GM12878 (cell line): ENCODE measurements at regions not wholly inside any gene's neighbourhood (a gene's known extent, or its start where the extent isn't known, plus 50 kb on each side); places are given as distances from the start of the nearest gene placed in this dataset.

Source experiments
- CHD2 ChIP-seq: IDR thresholded peaks from 2 replicates; pipeline ENCODE4 v1.6.1; 2011; ENCODE audit warnings: low read depth, low read length, improper control_type of control experiment, borderline replicate concordance
- ETV6 ChIP-seq, 2 experiments: fragments of 450-650 bp in 1 of 2; IDR thresholded peaks in 1 of 2; conservative IDR thresholded peaks in 1 of 2; 2 replicates each; pipeline ENCODE4 v1.6.1; 2014; ENCODE audit warnings: antibody characterized with exemption in 1 of 2, borderline replicate concordance in 1 of 2, low read depth in 1 of 2, mild to moderate bottlenecking in 1 of 2, moderate library complexity in 1 of 2
- JUND ChIP-seq: IDR thresholded peaks from 2 replicates; pipeline ENCODE4 v1.6.1; 2012; ENCODE audit warnings: low read depth, mild to moderate bottlenecking, low read length, improper control_type of control experiment, moderate library complexity
- MAX ChIP-seq: IDR thresholded peaks from 2 replicates; pipeline ENCODE4 v1.6.1; 2012; ENCODE audit warnings: low read depth, low read length, improper control_type of control experiment
- NFYB ChIP-seq: IDR thresholded peaks from 2 replicates; pipeline ENCODE4 v1.6.1; 2011; ENCODE audit warnings: low read depth, mild to moderate bottlenecking, low read length, improper control_type of control experiment, moderate library complexity; ENCODE audit not compliant: insufficient read depth
- POLR2A ChIP-seq: IDR thresholded peaks from 2 replicates; pipeline ENCODE4 v1.6.1; 2011; ENCODE audit warnings: low read depth, mild to moderate bottlenecking, low read length
- RAD21 ChIP-seq: IDR thresholded peaks from 2 replicates; pipeline ENCODE4 v1.6.1; 2011; ENCODE audit warnings: mild to moderate bottlenecking, low read depth, low read length, moderate library complexity; ENCODE audit not compliant: insufficient read depth
- USF2 ChIP-seq: IDR thresholded peaks from 2 replicates; pipeline ENCODE4 v1.6.1; 2011; ENCODE audit warnings: low read depth, low read length, improper control_type of control experiment, borderline replicate concordance
- TF ChIP-seq, protein P1 (sequence below), 3 experiments: IDR thresholded peaks in 2 of 3; conservative IDR thresholded peaks in 1 of 3; 2 replicates each; pipeline ENCODE4 v1.5.1; 2011; ENCODE audit warnings: low read depth in 3 of 3, low read length in 3 of 3, mild to moderate bottlenecking in 3 of 3, control low read depth in 2 of 3, moderate library complexity in 2 of 3, inconsistent platforms in 1 of 3, mixed read lengths in 1 of 3; ENCODE audit not compliant: control insufficient read depth in 2 of 3, insufficient read depth in 1 of 3; ENCODE audit errors: extremely low read depth in 1 of 3
- TF ChIP-seq, protein P2 (sequence below): IDR thresholded peaks from 2 replicates; pipeline ENCODE4 v1.6.1; 2011; ENCODE audit warnings: borderline replicate concordance, low read depth, mild to moderate bottlenecking, moderate library complexity, mixed read lengths, low read length; ENCODE audit not compliant: insufficient read depth; ENCODE audit errors: extremely low read length

DNA sequence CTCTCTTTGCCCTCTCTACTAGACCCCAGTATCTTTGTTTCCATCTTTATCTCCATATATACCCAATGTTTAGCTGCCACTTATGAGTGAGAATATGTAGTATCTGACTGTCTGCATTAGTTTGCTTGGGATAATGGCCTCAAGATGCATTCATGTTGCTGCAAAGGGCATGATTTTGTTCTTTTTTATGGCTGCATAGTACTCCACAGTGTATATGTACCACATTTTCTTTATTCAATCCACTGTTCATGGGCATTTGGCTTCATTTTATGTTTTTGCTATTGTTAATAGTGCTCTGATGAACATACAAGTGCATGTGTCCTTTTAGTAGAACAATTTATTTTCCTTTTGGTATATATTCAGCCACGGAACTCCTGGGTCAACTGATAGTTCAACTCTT, 671.5 kb upstream of the GRM7 start:
- TF ChIP-seq JUND (no peak), NFYB (no peak), RAD21 (no peak), ETV6 (conservative IDR thresholded peaks at IDR 0.05 in 1 of 2, IDR thresholded peaks at IDR 0.05 in 1 of 2; ENCODE audit: borderline replicate concordance in 1 of 2, low read depth in 1 of 2) (no peak), CHD2 (no peak), USF2 (no peak), MAX (no peak), POLR2A (no peak)
- TF ChIP-seq, protein P1, sequence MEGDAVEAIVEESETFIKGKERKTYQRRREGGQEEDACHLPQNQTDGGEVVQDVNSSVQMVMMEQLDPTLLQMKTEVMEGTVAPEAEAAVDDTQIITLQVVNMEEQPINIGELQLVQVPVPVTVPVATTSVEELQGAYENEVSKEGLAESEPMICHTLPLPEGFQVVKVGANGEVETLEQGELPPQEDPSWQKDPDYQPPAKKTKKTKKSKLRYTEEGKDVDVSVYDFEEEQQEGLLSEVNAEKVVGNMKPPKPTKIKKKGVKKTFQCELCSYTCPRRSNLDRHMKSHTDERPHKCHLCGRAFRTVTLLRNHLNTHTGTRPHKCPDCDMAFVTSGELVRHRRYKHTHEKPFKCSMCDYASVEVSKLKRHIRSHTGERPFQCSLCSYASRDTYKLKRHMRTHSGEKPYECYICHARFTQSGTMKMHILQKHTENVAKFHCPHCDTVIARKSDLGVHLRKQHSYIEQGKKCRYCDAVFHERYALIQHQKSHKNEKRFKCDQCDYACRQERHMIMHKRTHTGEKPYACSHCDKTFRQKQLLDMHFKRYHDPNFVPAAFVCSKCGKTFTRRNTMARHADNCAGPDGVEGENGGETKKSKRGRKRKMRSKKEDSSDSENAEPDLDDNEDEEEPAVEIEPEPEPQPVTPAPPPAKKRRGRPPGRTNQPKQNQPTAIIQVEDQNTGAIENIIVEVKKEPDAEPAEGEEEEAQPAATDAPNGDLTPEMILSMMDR (IDR thresholded peaks at IDR 0.05 in 2 of 3, conservative IDR thresholded peaks at IDR 0.05 in 1 of 3; ENCODE audit: control insufficient read depth in 2 of 3, extremely low read depth in 1 of 3, insufficient read depth in 1 of 3, low read depth in 3 of 3, low read length in 3 of 3): no peak
- TF ChIP-seq, protein P2, sequence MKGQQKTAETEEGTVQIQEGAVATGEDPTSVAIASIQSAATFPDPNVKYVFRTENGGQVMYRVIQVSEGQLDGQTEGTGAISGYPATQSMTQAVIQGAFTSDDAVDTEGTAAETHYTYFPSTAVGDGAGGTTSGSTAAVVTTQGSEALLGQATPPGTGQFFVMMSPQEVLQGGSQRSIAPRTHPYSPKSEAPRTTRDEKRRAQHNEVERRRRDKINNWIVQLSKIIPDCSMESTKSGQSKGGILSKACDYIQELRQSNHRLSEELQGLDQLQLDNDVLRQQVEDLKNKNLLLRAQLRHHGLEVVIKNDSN: no peak
